Right ventricle myocardium inferior (tissue), 1 donor: ENCODE measurements at regions not wholly inside any gene's neighbourhood (a gene's known extent, or its start where the extent isn't known, plus 50 kb on each side); places are given as distances from the start of the nearest gene placed in this dataset.
"Not testable (repeated sequence)": the region's sequence is repeated elsewhere in the genome, so short reads cannot be mapped to it uniquely, and the experiment has no call there.

ENCODE experiments used
- ATAC-seq: fragments of 200-7000 bp; cut with Tn5 transposase; one replicate; pipeline ENCODE4 v1.9.1; 2020; ENCODE audit warnings: mild to moderate bottlenecking, moderate library complexity
- DNase-seq: peaks from one replicate; pipeline ENCODE4 v3.0.0; 2021; ENCODE audit errors: missing footprints
- intact Hi-C: fragments of 100-400 bp; cut with DNase I; formaldehyde crosslinking; loops from one replicate; pipeline ENCODE4 v1.11.0; 2022
- donor health status: DM: no; HTN: yes; CAD: no; lungs with severe emphysema.

- DNase-seq (no peak), ATAC-seq (peak; percentile 56)
- intact Hi-C loops: no loop called here
Observed at GRCh38 chr6:105872249-105872648, 213.9 kb upstream of the PRDM1 start.

DNA sequence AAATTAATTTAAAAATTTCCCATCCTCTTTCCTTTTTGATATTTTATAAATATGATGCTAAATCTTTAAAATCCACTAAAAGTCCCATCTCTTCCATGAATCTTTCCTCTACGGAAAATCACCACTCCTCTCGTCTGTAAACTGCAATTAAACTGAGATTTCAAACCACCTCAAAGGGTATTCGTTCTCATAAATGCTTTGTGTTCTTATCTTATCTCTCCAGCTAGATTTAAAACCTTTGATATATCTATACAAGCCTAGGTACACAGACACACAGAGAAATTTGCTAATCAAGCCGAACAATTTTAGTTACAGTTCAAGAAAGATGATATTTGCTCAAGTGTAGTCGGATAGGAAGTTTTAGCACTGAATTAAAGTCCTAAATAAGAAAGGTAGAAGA lies 214.6 kb upstream of the PRDM1 start:
- intact Hi-C loops: no loop called here
- ATAC-seq: no peak
- no peak for DNase-seq

DNA sequence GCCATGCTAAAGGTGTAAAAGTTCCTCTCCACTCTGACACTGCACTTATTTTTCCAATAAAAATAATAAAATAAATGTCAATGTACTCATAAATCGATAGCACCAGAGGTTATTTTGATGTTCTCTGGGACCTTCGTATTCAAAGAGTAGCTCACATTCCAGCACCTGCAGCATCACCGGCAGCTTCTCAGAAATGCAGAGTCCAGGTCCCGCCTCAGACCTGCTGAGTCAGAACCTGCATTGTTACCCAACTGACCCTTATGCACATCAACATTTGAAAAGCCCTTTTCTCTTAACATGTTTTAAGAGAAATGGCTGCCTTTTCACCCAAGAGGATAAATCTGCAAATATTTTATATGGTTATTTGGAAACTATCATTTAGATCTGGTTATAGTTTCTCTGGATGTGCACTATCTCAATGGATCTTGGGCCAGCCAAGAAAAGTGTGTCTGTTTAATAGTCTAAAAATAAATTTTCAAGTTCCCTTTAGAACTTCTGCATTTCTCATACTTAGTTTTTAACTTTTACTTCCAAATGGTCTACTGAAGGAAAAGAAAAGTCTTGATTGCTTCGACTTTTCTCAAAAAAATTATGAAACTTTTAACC lies 216.2 kb upstream of the PRDM1 start:
- no peak for DNase-seq
- intact Hi-C loops: no loop called here
- no peak for ATAC-seq

DNA sequence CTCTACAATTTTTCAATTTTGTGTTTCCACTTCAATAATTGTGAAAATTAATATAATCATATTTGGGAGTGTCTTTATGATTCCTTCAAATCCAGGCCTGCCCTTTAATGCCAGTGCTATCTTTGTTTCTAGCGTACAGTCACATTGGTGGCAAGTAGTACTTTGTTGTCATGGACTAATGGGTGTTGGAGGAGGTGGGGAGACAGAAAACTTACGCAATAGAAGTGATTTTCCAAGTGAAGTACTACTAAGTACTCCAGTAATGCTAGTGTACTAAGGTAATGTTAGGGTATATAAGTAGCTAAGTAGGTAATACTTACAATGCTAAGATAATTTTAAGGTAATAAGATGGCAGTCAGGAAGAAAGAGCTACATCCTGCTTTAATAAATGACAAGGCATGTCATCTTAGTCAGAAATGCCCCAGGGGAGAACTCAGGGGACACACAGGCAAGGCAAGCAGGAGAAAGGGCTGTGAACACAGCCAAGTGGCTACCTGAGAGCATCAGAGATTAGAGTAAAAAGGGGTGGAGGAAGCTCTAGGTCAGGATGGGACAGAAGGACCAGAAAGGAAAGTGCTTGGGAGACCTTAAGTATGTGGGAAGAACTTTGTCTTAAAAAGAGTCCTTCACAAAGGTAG lies 217.2 kb upstream of the PRDM1 start:
- intact Hi-C loops: no loop called here
- DNase-seq: no peak
- no peak for ATAC-seq

GRCh38 chr6:105867821-105868220 lies 218.3 kb upstream of the PRDM1 start:
- DNase-seq: no peak
- ATAC-seq: no peak
- intact Hi-C loops: no loop called here

DNA sequence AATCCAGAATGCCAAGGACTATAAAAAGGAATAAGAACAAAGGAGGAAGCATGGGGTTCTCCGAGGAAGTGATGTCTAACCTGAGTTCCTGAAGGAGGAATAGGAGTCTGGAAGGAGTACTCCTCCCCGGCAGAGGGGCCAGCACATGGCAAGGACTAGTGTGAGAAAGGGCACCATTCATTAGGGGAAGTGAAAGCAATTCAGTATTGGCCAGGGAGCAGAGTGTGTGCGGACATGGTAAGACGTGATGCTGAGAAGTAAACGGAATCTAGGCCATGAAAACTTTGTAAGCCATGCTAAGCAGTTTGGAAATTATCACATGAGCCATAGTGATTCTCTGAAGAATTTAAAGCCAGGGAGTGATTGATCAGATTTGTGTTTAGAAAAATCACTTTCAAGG lies 218.9 kb upstream of the PRDM1 start:
- ATAC-seq: peak; percentile 46

GRCh38 chr6:105862936-105863607 lies 223.1 kb upstream of the PRDM1 start:
- intact Hi-C loops: no loop called here
- no peak for DNase-seq
- ATAC-seq: no peak

More for the DNA sequence above, 218.9 kb upstream of the PRDM1 start:
- intact Hi-C loops: no loop called here
- DNase-seq: no peak

- intact Hi-C loops, ATAC-seq, DNase-seq: not testable (repeated sequence)
Observed at GRCh38 chr6:105860927-105861326, 225.2 kb upstream of the PRDM1 start.

DNA sequence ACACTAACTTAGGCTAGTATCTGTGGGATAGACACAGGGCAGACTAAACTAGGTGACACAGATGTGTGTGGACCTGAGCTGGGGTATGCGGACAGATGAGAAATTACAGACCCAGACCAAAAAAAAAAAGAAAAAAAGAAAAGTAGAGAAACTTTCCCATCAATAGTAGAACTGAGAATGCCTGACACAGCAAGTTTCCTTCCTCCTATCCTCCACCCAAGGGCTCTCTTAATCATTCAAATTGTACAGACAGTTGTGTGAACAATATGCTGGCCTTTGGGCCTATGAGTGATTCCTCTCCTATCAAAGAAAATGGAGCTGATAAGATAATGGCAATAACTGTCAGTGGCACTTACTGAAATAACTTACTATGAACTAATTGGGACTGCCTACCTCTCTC lies 226.7 kb upstream of the PRDM1 start:
- intact Hi-C loops: no loop called here
- DNase-seq (no peak), ATAC-seq (no peak)

GRCh38 chr6:105858639-105859038 lies 227.5 kb upstream of the PRDM1 start:
- ATAC-seq, DNase-seq, intact Hi-C loops: not testable (repeated sequence)

GRCh38 chr6:105855433-105855832 lies 230.7 kb upstream of the PRDM1 start:
- no peak for ATAC-seq
- intact Hi-C loops: no loop called here
- no peak for DNase-seq

DNA sequence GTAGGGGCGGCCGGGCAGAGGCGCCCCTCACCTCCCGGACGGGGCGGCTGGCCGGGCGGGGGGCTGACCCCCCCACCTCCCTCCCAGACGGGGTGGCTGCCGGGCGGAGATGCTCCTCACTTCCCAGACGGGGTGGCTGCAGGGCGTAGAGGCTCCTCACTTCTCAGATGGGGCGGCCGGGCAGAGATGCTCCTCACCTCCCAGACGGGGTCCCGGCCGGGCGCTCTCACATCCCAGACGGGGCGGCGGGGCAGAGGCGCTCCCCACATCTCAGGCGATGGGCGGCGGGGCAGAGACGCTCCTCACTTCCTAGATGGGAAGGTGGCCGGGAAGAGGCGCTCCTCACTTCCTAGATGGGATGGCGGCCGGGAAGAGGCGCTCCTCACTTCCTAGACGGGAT lies 232.2 kb upstream of the PRDM1 start:
- intact Hi-C loops, ATAC-seq, DNase-seq: not testable (repeated sequence)

DNA sequence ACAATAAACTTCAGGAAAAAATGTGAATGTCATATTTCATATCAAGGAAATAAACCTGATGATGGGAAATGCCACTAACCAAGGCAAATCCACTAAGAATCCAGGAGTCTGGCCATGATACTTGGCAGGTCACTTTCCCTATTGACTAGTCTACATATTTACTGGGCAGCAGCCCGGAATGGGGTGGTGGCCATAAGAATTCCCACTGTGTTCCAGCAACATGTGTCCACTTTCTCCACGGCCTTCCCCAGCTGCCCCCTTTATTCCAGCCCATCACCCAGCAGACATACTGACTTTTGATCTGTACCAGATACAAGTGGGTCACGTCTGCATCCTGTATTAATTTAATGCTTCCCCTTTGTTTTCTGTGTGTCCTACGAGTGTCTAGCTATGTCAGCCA lies 234.5 kb upstream of the PRDM1 start:
- ATAC-seq: no peak
- intact Hi-C loops: no loop called here

GRCh38 chr6:105851113-105851580 lies 235.0 kb upstream of the PRDM1 start:
- intact Hi-C loops: no loop called here
- DNase-seq (no peak), ATAC-seq (peak; percentile 84)

More for the DNA sequence above, 234.5 kb upstream of the PRDM1 start:
- DNase-seq: no peak

DNA sequence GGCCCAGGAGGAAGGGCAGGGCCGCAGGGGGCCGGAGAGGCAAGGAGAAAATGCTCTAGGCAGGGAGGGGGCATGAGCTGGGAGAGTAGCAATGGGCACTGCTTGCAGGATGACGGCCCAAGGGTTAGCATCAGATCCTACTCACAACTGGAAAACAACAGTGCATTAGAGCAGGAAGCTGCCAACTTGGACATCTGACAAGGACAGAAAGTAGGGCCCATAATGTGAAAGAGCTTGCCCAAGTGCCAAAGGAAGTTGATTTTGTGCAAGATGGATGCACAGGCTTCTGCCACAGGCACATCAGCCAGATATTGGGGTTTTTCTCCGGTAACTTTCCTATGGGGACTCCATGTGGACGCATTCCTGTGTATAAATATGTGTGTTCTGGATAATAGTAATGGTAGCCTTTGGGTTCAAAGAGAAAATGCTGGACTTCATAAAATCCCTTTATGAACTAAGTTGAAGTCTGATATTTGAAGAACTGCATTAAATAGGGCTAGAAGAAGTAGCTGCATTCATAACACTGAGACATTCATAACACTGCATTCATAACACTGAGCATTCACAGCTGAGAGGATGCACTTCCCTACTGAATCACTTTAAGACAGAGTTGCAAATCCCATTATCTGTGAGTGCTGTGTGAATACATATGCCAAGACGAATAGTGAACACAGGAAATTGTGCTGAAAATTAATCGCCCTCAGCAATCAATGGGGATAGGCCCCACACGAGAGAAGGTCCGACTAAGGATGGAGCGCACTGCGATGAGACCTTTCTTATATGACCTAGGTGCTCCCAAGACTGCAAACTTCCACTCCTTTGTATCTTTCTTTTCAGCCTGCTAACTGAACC lies 235.6 kb upstream of the PRDM1 start:
- intact Hi-C loops: no loop called here
- DNase-seq: no peak
- ATAC-seq: no peak

DNA sequence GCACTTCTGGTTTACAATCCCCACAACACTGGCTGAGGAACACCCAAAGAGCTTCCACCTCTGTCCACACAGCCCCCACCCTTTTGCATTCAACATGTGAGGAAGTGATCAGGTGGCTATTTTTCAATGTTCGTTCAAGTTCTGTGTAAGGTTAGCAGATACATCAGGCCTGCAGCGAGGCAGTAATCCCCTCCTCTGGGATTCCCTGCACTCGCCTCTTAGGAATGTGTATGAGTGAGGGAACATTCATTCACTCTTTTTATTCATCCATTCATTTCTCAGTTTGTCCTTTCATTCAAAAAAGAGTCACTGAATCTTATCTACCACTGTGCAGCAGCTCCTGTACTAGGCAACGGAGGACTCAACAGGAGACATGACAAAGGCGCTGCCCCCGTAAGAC lies 236.4 kb upstream of the PRDM1 start:
- intact Hi-C loops: no loop called here

DNA sequence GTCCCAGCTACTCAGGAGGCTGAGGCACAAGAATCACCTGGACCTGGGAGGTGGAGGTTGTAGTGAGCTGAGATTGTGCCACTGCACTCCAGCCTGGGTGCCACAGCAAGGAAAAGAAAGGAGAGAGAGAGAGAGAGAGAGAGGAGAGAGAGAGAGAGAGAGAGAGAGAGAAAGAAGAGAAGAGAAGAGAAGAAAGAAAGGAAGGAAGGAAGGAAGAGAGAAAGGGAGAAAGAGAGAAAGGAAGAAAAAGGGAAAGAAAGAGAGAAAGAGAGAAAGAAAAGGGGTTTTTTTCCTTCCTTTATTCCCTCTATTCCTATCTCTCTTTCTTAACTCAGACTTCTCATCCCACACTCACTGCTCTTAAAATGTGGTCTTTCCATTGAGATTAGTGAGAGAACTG lies 238.7 kb upstream of the PRDM1 start:
- ATAC-seq (no peak), DNase-seq (no peak)
- intact Hi-C loops: no loop called here

More for the DNA sequence above, 236.4 kb upstream of the PRDM1 start:
- no peak for ATAC-seq
- DNase-seq: no peak

DNA sequence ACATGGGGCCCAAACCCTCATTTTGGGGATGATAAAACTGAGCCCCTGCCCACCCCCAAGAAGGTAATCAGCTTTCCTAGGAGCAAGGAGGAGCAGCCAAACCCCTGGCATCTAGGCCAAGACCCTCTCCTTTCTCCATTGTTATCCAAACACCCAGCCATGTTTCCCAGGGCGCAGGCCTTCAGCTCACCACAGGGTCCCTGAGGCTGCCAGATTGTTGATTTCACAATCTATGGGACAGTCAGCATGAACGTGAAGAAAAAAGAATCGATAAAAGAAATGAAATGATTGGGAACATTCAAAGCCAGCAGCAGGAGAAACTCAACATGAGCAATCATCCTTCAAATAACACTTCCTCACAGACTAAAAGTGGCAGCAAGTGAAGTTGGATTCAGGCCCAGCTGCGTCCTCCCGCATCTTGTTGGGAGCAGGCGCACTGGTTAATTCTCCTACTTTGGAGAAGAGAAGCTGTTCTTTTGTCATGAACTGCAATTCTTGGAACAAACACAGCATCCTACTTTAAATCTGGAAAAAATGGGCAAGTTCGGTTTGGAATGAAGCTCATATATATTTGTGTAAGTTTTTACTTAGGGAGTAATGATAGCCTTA lies 241.8 kb upstream of the PRDM1 start:
- peak; percentile 76 for DNase-seq

GRCh38 chr6:105839266-105839665 lies 246.9 kb upstream of the PRDM1 start:
- ATAC-seq: no peak
- no peak for DNase-seq
- intact Hi-C loops: no loop called here

More for the DNA sequence above, 241.8 kb upstream of the PRDM1 start:
- peak; percentile 64 for ATAC-seq
- intact Hi-C loops: no loop called here
